Lung (tissue), 11 donors: ENCODE measurements at regions not wholly inside any gene's neighbourhood (a gene's known extent, or its start where the extent isn't known, plus 50 kb on each side); places are given as distances from the start of the nearest gene placed in this dataset.

Experiments used
- ATAC-seq: fragments of 200-7000 bp; cut with Tn5 transposase; one replicate; pipeline ENCODE4 v1.9.1; 2020; ENCODE audit warnings: moderate number of reproducible peaks; ENCODE audit not compliant: insufficient read depth, low FRiP score
- DNase-seq, 3 donors: peaks; one replicate each; pipeline ENCODE4 v3.0.0-alpha.2; 2013 to 2017
- H3K27ac ChIP-seq, 2 donors: one replicate each; pipeline ENCODE4 v1.5.1; 2013; ENCODE audit warnings: mild to moderate bottlenecking in 2 of 2, moderate library complexity in 2 of 2, control low read depth in 1 of 2, inconsistent platforms in 1 of 2, low read depth in 1 of 2, low read length in 1 of 2
- H3K27me3 ChIP-seq, 3 donors: one replicate each; pipeline ENCODE4 v1.5.1; 2013; ENCODE audit warnings: low read length in 2 of 3; ENCODE audit not compliant: control insufficient read depth in 3 of 3, insufficient read depth in 3 of 3
- H3K36me3 ChIP-seq, 4 donors: one replicate each; pipeline ENCODE4 v1.5.1; 2013; ENCODE audit warnings: low read length in 4 of 4, mild to moderate bottlenecking in 1 of 4, moderate library complexity in 1 of 4; ENCODE audit not compliant: control insufficient read depth in 4 of 4, insufficient read depth in 4 of 4
- H3K4me1 ChIP-seq, 5 donors: one replicate each; pipeline ENCODE4 v1.5.1; 2013; ENCODE audit warnings: low read length in 5 of 5, mild to moderate bottlenecking in 2 of 5, moderate library complexity in 1 of 5; ENCODE audit not compliant: control insufficient read depth in 5 of 5, insufficient read depth in 5 of 5
- H3K4me3 ChIP-seq: one replicate; pipeline ENCODE4 v1.5.1; 2013; ENCODE audit warnings: mild to moderate bottlenecking, control low read depth, moderate library complexity
- H3K9ac ChIP-seq, 2 donors: one replicate each; pipeline ENCODE4 v1.5.1; 2013; ENCODE audit warnings: low read length in 2 of 2, control low read depth in 1 of 2; ENCODE audit not compliant: insufficient read depth in 1 of 2
- H3K9me3 ChIP-seq, 4 donors: one replicate each; pipeline ENCODE4 v1.5.1; 2013; ENCODE audit warnings: low read length in 3 of 4, mild to moderate bottlenecking in 1 of 4, moderate library complexity in 1 of 4; ENCODE audit not compliant: control insufficient read depth in 4 of 4, insufficient read depth in 3 of 4
- CTCF ChIP-seq: IDR thresholded peaks from 2 replicates; pipeline ENCODE4 v1.5.1; 2012; ENCODE audit warnings: mild to moderate bottlenecking; ENCODE audit errors: control extremely low read depth, extremely low read depth
- WGBS, 2 donors: extraction: QIAGEN DNeasy Blood & Tissue Kit; methylation state at CpG; one replicate each; pipeline ENCODE4 v1.1.7; 2013; 5-methylcytosine and 5-hydroxymethylcytosine counted together
- donor health status: control.
- donor health status: control.
- donor health status: Bipolar disorder and iron deficiency.
- donor health status: healthy.
- donor health status: DM: yes; HTN: yes; CAD: no.

- Histone ChIP-seq H3K27ac (no peak overlapping the region), H3K27me3 (no peaks in the 10 kb centered on the region), H3K36me3 (no peaks in the 10 kb centered on the region), H3K4me3 (no peak overlapping the region), H3K9me3 (no peaks in the 10 kb centered on the region), H3K4me1 (peaks cover 0 to 15% (median 9%) of the 10 kb centered on the region in 5 donors), H3K9ac (no peak overlapping the region)
- ATAC-seq (no peak), DNase-seq (no peak)
- no peak for TF ChIP-seq CTCF
- WGBS, 2 donors = 55 to 80% methylated on average over 6 of the region's 6 CpGs
Measured at GRCh38 chr6:119449331-119450156, 100.0 kb upstream of the MAN1A1 start.

GRCh38 chr6:119447921-119448320, 98.4 kb upstream of the MAN1A1 start:
- WGBS, 2 donors = 77 to 85% methylated on average over 3 of the region's 3 CpGs
- no peak overlapping the region for H3K27ac ChIP-seq
- H3K4me3 ChIP-seq = no peak overlapping the region
- ATAC-seq = no peak
- H3K4me1 ChIP-seq = peaks cover 0 to 15% (median 7%) of the 10 kb centered on the region in 5 donors
- H3K9me3 ChIP-seq = no peaks in the 10 kb centered on the region
- H3K9ac ChIP-seq = no peak overlapping the region
- TF ChIP-seq CTCF = no peak
- no peak for DNase-seq
- no peaks in the 10 kb centered on the region for H3K27me3 ChIP-seq
- no peaks in the 10 kb centered on the region for H3K36me3 ChIP-seq

- H3K27ac ChIP-seq = peak overlapping the region in 1 of 2 donors; percentile 15
- H3K36me3 ChIP-seq = no peaks in the 10 kb centered on the region
- ATAC-seq (peak; percentile 34), DNase-seq (peak; percentile 75 to 91 (median 84))
- H3K9me3 ChIP-seq = no peaks in the 10 kb centered on the region
- no peak overlapping the region for H3K4me3 ChIP-seq
- no peak overlapping the region for H3K9ac ChIP-seq
- H3K4me1 ChIP-seq = peaks cover 0 to 15% (median 7%) of the 10 kb centered on the region in 5 donors
- WGBS, 2 donors = 48 to 59% methylated on average over 2 of the region's 2 CpGs
- TF ChIP-seq CTCF = no peak
- H3K27me3 ChIP-seq = no peaks in the 10 kb centered on the region
Measured at GRCh38 chr6:119446609-119447008, 97.0 kb upstream of the MAN1A1 start.
